ENCODE measurements at regions not wholly inside any gene's neighbourhood (a gene's known extent, or its start where the extent isn't known, plus 50 kb on each side); places are given as distances from the start of the nearest gene placed in this dataset.
A peak's percentile ranks its signal among the peaks of the same experiment; 100 is the strongest.

- Histone ChIP-seq H3K27ac (no peak overlapping the region), H3K4me1 (no peaks in the 10 kb centered on the region), H3K27me3 (no peaks in the 10 kb centered on the region), H3K36me3 (no peaks in the 10 kb centered on the region), H3K9me3 (no peaks in the 10 kb centered on the region), H3K4me3 (no peak overlapping the region)
- DNase-seq = no peak
- TF ChIP-seq CTCF (IDR thresholded peaks at IDR 0.05) (no peak), POLR2A (IDR thresholded peaks at IDR 0.05) (no peak)
These were observed 146.9 kb downstream of the CD47 start for GRCh38 chr3:107943786-107944523.

- Histone ChIP-seq H3K9me3 (no peaks in the 10 kb centered on the region), H3K27ac (no peak overlapping the region), H3K36me3 (no peaks in the 10 kb centered on the region), H3K27me3 (no peaks in the 10 kb centered on the region), H3K4me1 (no peaks in the 10 kb centered on the region), H3K4me3 (no peak overlapping the region)
- TF ChIP-seq POLR2A (IDR thresholded peaks at IDR 0.05) (no peak), CTCF (IDR thresholded peaks at IDR 0.05) (no peak)
- no peak for DNase-seq
These were observed 147.7 kb downstream of the CD47 start for GRCh38 chr3:107942951-107943749.

GRCh38 chr3:107942244-107942643, 148.6 kb downstream of the CD47 start:
- TF ChIP-seq CTCF (IDR thresholded peaks at IDR 0.05) (no peak), POLR2A (IDR thresholded peaks at IDR 0.05) (no peak)

GRCh38 chr3:107939691-107940442, 151.0 kb downstream of the CD47 start:
- H3K27me3 ChIP-seq = no peaks in the 10 kb centered on the region
- H3K27ac ChIP-seq = no peak overlapping the region
- DNase-seq = no peak
- H3K4me3 ChIP-seq = no peak overlapping the region
- TF ChIP-seq CTCF (IDR thresholded peaks at IDR 0.05) (no peak), POLR2A (IDR thresholded peaks at IDR 0.05) (no peak)
- H3K4me1 ChIP-seq = no peaks in the 10 kb centered on the region
- no peaks in the 10 kb centered on the region for H3K9me3 ChIP-seq
- no peaks in the 10 kb centered on the region for H3K36me3 ChIP-seq

More at GRCh38 chr3:107942244-107942643, 148.6 kb downstream of the CD47 start:
- Histone ChIP-seq H3K4me1 (no peaks in the 10 kb centered on the region), H3K27ac (no peak overlapping the region), H3K9me3 (no peaks in the 10 kb centered on the region), H3K36me3 (no peaks in the 10 kb centered on the region), H3K4me3 (no peak overlapping the region), H3K27me3 (no peaks in the 10 kb centered on the region)
- no peak for DNase-seq

GRCh38 chr3:107938143-107938542, 152.7 kb downstream of the CD47 start:
- peak in 2 of 3 donors; percentile 28 to 55 for DNase-seq
- Histone ChIP-seq H3K9me3 (no peaks in the 10 kb centered on the region), H3K36me3 (no peaks in the 10 kb centered on the region), H3K4me3 (no peak overlapping the region), H3K4me1 (no peaks in the 10 kb centered on the region), H3K27ac (no peak overlapping the region), H3K27me3 (no peaks in the 10 kb centered on the region)
- TF ChIP-seq POLR2A (IDR thresholded peaks at IDR 0.05) = no peak
- TF ChIP-seq CTCF (IDR thresholded peaks at IDR 0.05) = peak in 5 of 6 experiments; percentile 24 to 59 (median 57)

Measured in Peyer's patch (tissue), 4 donors.